ENCODE measurements at regions not wholly inside any gene's neighbourhood (a gene's known extent, or its start where the extent isn't known, plus 50 kb on each side); places are given as distances from the start of the nearest gene placed in this dataset.
A peak's percentile ranks its signal among the peaks of the same experiment; 100 is the strongest.

- H3K27ac ChIP-seq, result no peak overlapping the region
Measured at GRCh38 chr4:26031704-26032103, 117.7 kb downstream of the SMIM20 start.

GRCh38 chr4:26032142-26032541 is 118.1 kb downstream of the SMIM20 start:
- ATAC-seq, result no peak
- peaks cover 0 to 17% of the 10 kb centered on the region in 2 donors for H3K27me3 ChIP-seq

More at GRCh38 chr4:26031704-26032103, 117.7 kb downstream of the SMIM20 start:
- TF ChIP-seq CTCF (IDR thresholded peaks at IDR 0.05), result no peak
- Histone ChIP-seq H3K36me3 (no peaks in the 10 kb centered on the region), H3K27me3 (peaks cover 0 to 17% of the 10 kb centered on the region in 2 donors), H3K4me1 (peaks cover 4 to 15% of the 10 kb centered on the region in 2 donors), H3K4me3 (no peak overlapping the region), H3K9me3 (no peaks in the 10 kb centered on the region)
- intact Hi-C loops (cut with DNase I), result no loop called here
- peak; percentile 29 for ATAC-seq
- DNase-seq, result no peak

GRCh38 chr4:26032630-26033317 is 118.8 kb downstream of the SMIM20 start:
- peak; percentile 47 for ATAC-seq
- TF ChIP-seq CTCF (IDR thresholded peaks at IDR 0.05), result no peak
- no peak overlapping the region for H3K4me3 ChIP-seq
- no peaks in the 10 kb centered on the region for H3K9me3 ChIP-seq
- H3K36me3 ChIP-seq, result no peaks in the 10 kb centered on the region
- H3K27ac ChIP-seq, result peak overlapping the region; percentile 23 to 65
- H3K4me1 ChIP-seq, result peaks cover 4 to 15% of the 10 kb centered on the region in 2 donors
- peaks cover 0 to 17% of the 10 kb centered on the region in 2 donors for H3K27me3 ChIP-seq
- peak in 1 of 4 donors; percentile 41 for DNase-seq
- intact Hi-C loops (cut with DNase I), result no loop called here

More at GRCh38 chr4:26032142-26032541, 118.1 kb downstream of the SMIM20 start:
- DNase-seq, result no peak
- no peak for TF ChIP-seq CTCF (IDR thresholded peaks at IDR 0.05)
- Histone ChIP-seq H3K4me3 (no peak overlapping the region), H3K36me3 (no peaks in the 10 kb centered on the region), H3K4me1 (peaks cover 4 to 15% of the 10 kb centered on the region in 2 donors), H3K9me3 (no peaks in the 10 kb centered on the region), H3K27ac (peak overlapping the region; percentile 8 to 65)
- intact Hi-C loops (cut with DNase I), result no loop called here

GRCh38 chr4:26033389-26033788 is 119.4 kb downstream of the SMIM20 start:
- Histone ChIP-seq H3K9me3 (no peaks in the 10 kb centered on the region), H3K27me3 (peaks cover 0 to 17% of the 10 kb centered on the region in 2 donors), H3K36me3 (no peaks in the 10 kb centered on the region), H3K4me3 (no peak overlapping the region), H3K4me1 (peaks cover 4 to 15% of the 10 kb centered on the region in 2 donors), H3K27ac (peak overlapping the region; percentile 23 to 65)
- TF ChIP-seq CTCF (IDR thresholded peaks at IDR 0.05), result no peak
- DNase-seq (no peak), ATAC-seq (no peak)
- intact Hi-C loops (cut with DNase I), result no loop called here

- no peak overlapping the region for H3K4me3 ChIP-seq
- no peak overlapping the region for H3K27ac ChIP-seq
- DNase-seq, result no peak
- H3K27me3 ChIP-seq, result peaks cover 0 to 4% of the 10 kb centered on the region in 2 donors
- H3K36me3 ChIP-seq, result no peaks in the 10 kb centered on the region
- no peak for ATAC-seq
- H3K9me3 ChIP-seq, result no peaks in the 10 kb centered on the region
- no peak for TF ChIP-seq CTCF (IDR thresholded peaks at IDR 0.05)
- intact Hi-C loops (cut with DNase I), result no loop called here
- H3K4me1 ChIP-seq, result peaks cover 0 to 6% of the 10 kb centered on the region in 2 donors
Measured at GRCh38 chr4:26034849-26035248, 120.8 kb downstream of the SMIM20 start.

Measured in left lung (tissue), 4 donors.